DOHH2 (cell line): ENCODE measurements at regions not wholly inside any gene's neighbourhood (a gene's known extent, or its start where the extent isn't known, plus 50 kb on each side); places are given as distances from the start of the nearest gene placed in this dataset.

Experiments
- EZH2phosphoT487 ChIP-seq: fragments of 200-600 bp; sonication (generic); IDR thresholded peaks from 2 replicates; pipeline ENCODE4 v1.6.1; 2017; ENCODE audit warnings: borderline replicate concordance, mild to moderate bottlenecking, antibody characterized with exemption, low read length, moderate library complexity, mixed read lengths
- TF ChIP-seq, protein P1 (sequence below): fragments of 200-600 bp; sonication (generic); IDR thresholded peaks from one replicate; pipeline ENCODE4 v1.5.1; 2014; ENCODE audit warnings: antibody characterized with exemption, mild to moderate bottlenecking, low read depth, low read length; ENCODE audit not compliant: poor library complexity, severe bottlenecking

DNA sequence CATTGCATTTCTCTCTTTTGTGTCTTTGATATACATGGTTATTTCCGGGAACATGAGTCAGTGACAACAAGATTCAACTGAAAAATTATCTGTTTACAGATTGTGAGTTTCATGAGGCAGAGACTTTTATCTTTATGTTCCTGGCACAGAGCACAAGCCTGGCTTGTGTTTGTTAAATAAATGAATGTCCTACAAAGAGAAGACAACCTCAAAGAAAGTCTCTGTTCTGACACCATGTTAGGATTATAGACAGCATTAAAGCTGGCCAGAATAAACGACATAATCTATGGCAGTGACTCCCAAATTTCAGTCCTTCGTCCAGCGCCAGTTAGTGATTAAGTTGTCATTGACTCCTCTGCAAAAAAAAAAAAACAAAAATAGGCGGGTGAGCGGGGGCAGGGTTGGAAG lies 97.4 kb upstream of the DNAJC10 start:
- TF ChIP-seq, protein P1, sequence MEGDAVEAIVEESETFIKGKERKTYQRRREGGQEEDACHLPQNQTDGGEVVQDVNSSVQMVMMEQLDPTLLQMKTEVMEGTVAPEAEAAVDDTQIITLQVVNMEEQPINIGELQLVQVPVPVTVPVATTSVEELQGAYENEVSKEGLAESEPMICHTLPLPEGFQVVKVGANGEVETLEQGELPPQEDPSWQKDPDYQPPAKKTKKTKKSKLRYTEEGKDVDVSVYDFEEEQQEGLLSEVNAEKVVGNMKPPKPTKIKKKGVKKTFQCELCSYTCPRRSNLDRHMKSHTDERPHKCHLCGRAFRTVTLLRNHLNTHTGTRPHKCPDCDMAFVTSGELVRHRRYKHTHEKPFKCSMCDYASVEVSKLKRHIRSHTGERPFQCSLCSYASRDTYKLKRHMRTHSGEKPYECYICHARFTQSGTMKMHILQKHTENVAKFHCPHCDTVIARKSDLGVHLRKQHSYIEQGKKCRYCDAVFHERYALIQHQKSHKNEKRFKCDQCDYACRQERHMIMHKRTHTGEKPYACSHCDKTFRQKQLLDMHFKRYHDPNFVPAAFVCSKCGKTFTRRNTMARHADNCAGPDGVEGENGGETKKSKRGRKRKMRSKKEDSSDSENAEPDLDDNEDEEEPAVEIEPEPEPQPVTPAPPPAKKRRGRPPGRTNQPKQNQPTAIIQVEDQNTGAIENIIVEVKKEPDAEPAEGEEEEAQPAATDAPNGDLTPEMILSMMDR = no peak
- no peak for TF ChIP-seq EZH2phosphoT487
